SU-DHL-6 (cell line): ENCODE measurements at regions not wholly inside any gene's neighbourhood (a gene's known extent, or its start where the extent isn't known, plus 50 kb on each side); places are given as distances from the start of the nearest gene placed in this dataset.

Source experiments
- EZH2phosphoT487 ChIP-seq: fragments of 200-600 bp; sonication (generic), shearing (Covaris generic); conservative IDR thresholded peaks from 2 replicates; pipeline ENCODE4 v1.6.1; 2018; ENCODE audit warnings: mild to moderate bottlenecking, antibody characterized with exemption, low read length, moderate library complexity, mixed read lengths
- TF ChIP-seq, protein P1 (sequence below): fragments of 200-600 bp; sonication (generic); IDR thresholded peaks from one replicate; pipeline ENCODE4 v1.5.1; 2017; ENCODE audit warnings: antibody characterized with exemption, mild to moderate bottlenecking, low read length, moderate library complexity; ENCODE audit not compliant: insufficient read depth, poor library complexity, severe bottlenecking

DNA sequence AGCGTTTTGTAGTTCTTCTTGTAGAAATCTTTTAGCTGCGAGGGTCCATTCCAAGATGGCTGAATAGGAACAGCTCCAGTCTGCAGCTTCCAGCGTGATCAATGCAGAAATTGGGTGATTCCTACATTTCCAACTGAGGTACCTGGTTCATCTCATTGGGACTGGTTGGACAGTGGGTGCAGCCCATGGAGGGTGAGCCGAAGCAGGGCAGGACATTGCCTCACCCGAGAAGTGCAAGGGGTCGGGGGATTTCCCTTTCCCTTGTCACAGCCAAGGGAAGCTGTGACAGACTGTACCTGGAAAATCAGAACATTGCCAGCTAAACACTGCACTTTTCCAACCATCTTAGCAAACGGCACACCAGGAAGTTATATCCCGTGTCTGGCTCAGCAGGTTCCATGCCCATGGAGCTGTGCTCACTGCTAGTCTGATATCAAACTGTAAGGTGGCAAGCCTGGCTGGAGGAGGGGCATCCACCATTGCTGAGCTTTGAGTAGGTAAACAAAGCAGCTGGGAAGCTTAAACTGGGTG, 176.0 kb upstream of the SPRY2 start:
- TF ChIP-seq, protein P1, sequence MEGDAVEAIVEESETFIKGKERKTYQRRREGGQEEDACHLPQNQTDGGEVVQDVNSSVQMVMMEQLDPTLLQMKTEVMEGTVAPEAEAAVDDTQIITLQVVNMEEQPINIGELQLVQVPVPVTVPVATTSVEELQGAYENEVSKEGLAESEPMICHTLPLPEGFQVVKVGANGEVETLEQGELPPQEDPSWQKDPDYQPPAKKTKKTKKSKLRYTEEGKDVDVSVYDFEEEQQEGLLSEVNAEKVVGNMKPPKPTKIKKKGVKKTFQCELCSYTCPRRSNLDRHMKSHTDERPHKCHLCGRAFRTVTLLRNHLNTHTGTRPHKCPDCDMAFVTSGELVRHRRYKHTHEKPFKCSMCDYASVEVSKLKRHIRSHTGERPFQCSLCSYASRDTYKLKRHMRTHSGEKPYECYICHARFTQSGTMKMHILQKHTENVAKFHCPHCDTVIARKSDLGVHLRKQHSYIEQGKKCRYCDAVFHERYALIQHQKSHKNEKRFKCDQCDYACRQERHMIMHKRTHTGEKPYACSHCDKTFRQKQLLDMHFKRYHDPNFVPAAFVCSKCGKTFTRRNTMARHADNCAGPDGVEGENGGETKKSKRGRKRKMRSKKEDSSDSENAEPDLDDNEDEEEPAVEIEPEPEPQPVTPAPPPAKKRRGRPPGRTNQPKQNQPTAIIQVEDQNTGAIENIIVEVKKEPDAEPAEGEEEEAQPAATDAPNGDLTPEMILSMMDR: no peak
- no peak for TF ChIP-seq EZH2phosphoT487
